PC-3 (cell line): ENCODE measurements at regions not wholly inside any gene's neighbourhood (a gene's known extent, or its start where the extent isn't known, plus 50 kb on each side); places are given as distances from the start of the nearest gene placed in this dataset.
"Not testable (repeated sequence)": the region's sequence is repeated elsewhere in the genome, so short reads cannot be mapped to it uniquely, and the experiment has no call there.

Source experiments
- ATAC-seq: fragments of 200-7000 bp; cut with Tn5 transposase; 2 replicates; pipeline ENCODE4 v1.9.1; 2020; ENCODE audit warnings: mild to moderate bottlenecking, moderate library complexity
- BruUV-seq: library from RNA; stranded (reverse); fragments of 400-500 nt; replicated peaks from 2 replicates; lab custom pipeline; 2021; lab: Mats Ljungman, UMichigan
- CTCF ChIA-PET: fragments of 300-600 bp; sonication (Branson Sonifier 250); formaldehyde crosslinking; loops from one replicate; lab custom pipeline; 2022; ENCODE audit warnings: antibody characterized with exemption; lab: Charles Lee
- POLR2A ChIA-PET: fragments of 300-600 bp; sonication (Branson Sonifier 250); formaldehyde crosslinking; loops from one replicate; lab custom pipeline; 2022; ENCODE audit warnings: antibody characterized with exemption; ENCODE audit not compliant: unreplicated experiment; lab: Charles Lee
- DNase-seq: peaks from one replicate; pipeline ENCODE4 v3.0.0-alpha.2; 2015
- H2AFZ ChIP-seq: fragments of 300-600 bp; sonication (generic); 2 replicates; pipeline ENCODE4 v1.6.0; 2016; ENCODE audit warnings: antibody characterized with exemption, low read length
- H3F3A ChIP-seq: fragments of 300-600 bp; sonication (generic); one replicate; pipeline ENCODE4 v1.6.0; 2017; ENCODE audit warnings: antibody characterized with exemption, low read length, control low read depth, mild to moderate bottlenecking; ENCODE audit not compliant: unreplicated experiment
- H3K27ac ChIP-seq: fragments of 300-600 bp; sonication (generic); 2 replicates; pipeline ENCODE4 v1.5.1; 2016; ENCODE audit warnings: mild to moderate bottlenecking, low read length
- H3K27me3 ChIP-seq: fragments of 300-600 bp; sonication (generic); 2 replicates; pipeline ENCODE4 v1.6.1; 2016; ENCODE audit warnings: low read length, mixed read lengths
- H3K36me3 ChIP-seq: fragments of 300-600 bp; sonication (generic); 2 replicates; pipeline ENCODE4 v1.6.1; 2016; ENCODE audit warnings: low read depth, mixed run types, low read length, mixed read lengths
- H3K4me1 ChIP-seq: fragments of 300-600 bp; sonication (generic); 2 replicates; pipeline ENCODE4 v1.5.1; 2016; ENCODE audit warnings: low read length; ENCODE audit not compliant: insufficient read depth
- H3K4me2 ChIP-seq: fragments of 300-600 bp; sonication (generic); 2 replicates; pipeline ENCODE4 v1.6.0; 2016; ENCODE audit warnings: low read length
- H3K4me3 ChIP-seq: fragments of 300-600 bp; sonication (generic); 2 replicates; pipeline ENCODE4 v1.5.1; 2016; ENCODE audit warnings: mild to moderate bottlenecking, low read length, mixed read lengths
- H3K79me2 ChIP-seq: fragments of 300-600 bp; sonication (generic); 2 replicates; pipeline ENCODE4 v1.6.1; 2017; ENCODE audit warnings: low read length, mixed read lengths
- H3K9ac ChIP-seq: fragments of 300-600 bp; sonication (generic); 2 replicates; pipeline ENCODE4 v1.6.0; 2016; ENCODE audit warnings: mild to moderate bottlenecking, low read length
- H3K9me2 ChIP-seq: fragments of 300-600 bp; sonication (generic); replicated peaks from 2 replicates; pipeline ENCODE4 v1.6.1; 2016; ENCODE audit warnings: mixed run types, low read length, mixed read lengths
- H3K9me3 ChIP-seq: fragments of 300-600 bp; sonication (generic); 2 replicates; pipeline ENCODE4 v1.6.1; 2016; ENCODE audit warnings: low read length, mixed read lengths
- H4K20me1 ChIP-seq: fragments of 300-600 bp; sonication (generic); 2 replicates; pipeline ENCODE4 v1.6.1; 2016; ENCODE audit warnings: low read length, mixed read lengths
- EZH2 ChIP-seq: fragments of 300-600 bp; sonication (generic); IDR thresholded peaks from one replicate; pipeline ENCODE4 v1.6.1; 2017; ENCODE audit warnings: antibody characterized with exemption, mild to moderate bottlenecking, low read length; ENCODE audit not compliant: unreplicated experiment
- EZH2phosphoT487 ChIP-seq: fragments of 300-600 bp; sonication (generic); IDR thresholded peaks from 2 replicates; pipeline ENCODE4 v1.6.1; 2018; ENCODE audit warnings: mild to moderate bottlenecking, antibody characterized with exemption, low read length, borderline replicate concordance
- intact Hi-C: fragments of 100-400 bp; cut with micrococcal nuclease; formaldehyde crosslinking; loops from 2 replicates; pipeline ENCODE4 v1.9.0; 2023
- TF ChIP-seq, protein P1 (sequence below): fragments of 300-600 bp; sonication (generic); conservative IDR thresholded peaks from 2 replicates; pipeline ENCODE4 v1.5.1; 2017; ENCODE audit warnings: antibody characterized with exemption, low read depth, mild to moderate bottlenecking, low read length

DNA sequence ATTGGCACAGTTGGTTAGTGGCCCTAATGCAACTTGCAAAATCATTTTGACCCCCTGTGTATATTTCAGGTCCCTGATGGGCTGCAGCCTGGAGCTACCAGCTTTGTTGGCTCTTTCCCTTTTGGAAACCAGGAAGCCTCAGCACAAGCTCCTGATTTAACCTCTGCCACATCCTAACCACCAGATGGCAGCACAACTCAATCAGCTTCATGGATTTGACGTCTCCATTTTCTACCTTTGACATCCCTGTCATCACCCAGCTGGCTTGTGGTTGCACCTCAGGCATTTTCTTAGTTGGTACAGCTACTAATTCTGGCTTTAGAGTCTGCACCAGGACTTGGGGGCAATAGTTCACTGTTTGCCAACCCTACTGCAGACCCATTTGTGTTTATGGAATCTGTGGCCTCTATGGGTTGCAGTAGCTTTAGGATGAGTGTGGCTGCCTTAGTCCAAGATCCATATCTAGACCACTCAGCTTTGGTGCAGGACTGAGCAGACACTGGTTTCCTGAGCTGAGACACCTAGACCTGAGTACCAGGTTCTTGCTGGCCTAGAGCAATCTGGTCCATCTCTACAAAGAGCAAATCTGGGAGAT, 456.2 kb downstream of the REEP3 start:
- Histone ChIP-seq H3K27ac (no peak overlapping the region), H3K4me1 (no peaks in the 10 kb centered on the region), H3K27me3 (no peaks in the 10 kb centered on the region), H3K79me2 (no peaks in the 10 kb centered on the region), H3K9ac (no peak overlapping the region), H3K4me3 (no peak overlapping the region), H3K9me3 (no peaks in the 10 kb centered on the region), H3F3A (no peaks in the 10 kb centered on the region), H2AFZ (no peak overlapping the region), H4K20me1 (no peaks in the 10 kb centered on the region), H3K36me3 (no peaks in the 10 kb centered on the region), H3K4me2 (no peak overlapping the region), H3K9me2 (no peaks in the 10 kb centered on the region)
- DNase-seq (peak; percentile 79), ATAC-seq (peak; percentile 80)
- intact Hi-C loops, result loop anchor here (2.0 kb wide), 2 partner anchors 43 to 63 kb away; no protein-coding TSS in a partner anchor
- ChIA-PET CTCF (interaction anchor here (0.5 to 2.1 kb wide), 12 partner anchors 34 to 1244 kb away, joined by 3 to 36 read pairs (median 4); no protein-coding TSS in a partner anchor), POLR2A (interaction anchor here (0.7 kb wide), 1 partner anchor 78 kb away, joined by 7 read pairs; no protein-coding TSS in a partner anchor)
- TF ChIP-seq, protein P1, sequence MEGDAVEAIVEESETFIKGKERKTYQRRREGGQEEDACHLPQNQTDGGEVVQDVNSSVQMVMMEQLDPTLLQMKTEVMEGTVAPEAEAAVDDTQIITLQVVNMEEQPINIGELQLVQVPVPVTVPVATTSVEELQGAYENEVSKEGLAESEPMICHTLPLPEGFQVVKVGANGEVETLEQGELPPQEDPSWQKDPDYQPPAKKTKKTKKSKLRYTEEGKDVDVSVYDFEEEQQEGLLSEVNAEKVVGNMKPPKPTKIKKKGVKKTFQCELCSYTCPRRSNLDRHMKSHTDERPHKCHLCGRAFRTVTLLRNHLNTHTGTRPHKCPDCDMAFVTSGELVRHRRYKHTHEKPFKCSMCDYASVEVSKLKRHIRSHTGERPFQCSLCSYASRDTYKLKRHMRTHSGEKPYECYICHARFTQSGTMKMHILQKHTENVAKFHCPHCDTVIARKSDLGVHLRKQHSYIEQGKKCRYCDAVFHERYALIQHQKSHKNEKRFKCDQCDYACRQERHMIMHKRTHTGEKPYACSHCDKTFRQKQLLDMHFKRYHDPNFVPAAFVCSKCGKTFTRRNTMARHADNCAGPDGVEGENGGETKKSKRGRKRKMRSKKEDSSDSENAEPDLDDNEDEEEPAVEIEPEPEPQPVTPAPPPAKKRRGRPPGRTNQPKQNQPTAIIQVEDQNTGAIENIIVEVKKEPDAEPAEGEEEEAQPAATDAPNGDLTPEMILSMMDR, result peak; percentile 86
- no peak for TF ChIP-seq EZH2phosphoT487
- no TSS peak for BruUV-seq

DNA sequence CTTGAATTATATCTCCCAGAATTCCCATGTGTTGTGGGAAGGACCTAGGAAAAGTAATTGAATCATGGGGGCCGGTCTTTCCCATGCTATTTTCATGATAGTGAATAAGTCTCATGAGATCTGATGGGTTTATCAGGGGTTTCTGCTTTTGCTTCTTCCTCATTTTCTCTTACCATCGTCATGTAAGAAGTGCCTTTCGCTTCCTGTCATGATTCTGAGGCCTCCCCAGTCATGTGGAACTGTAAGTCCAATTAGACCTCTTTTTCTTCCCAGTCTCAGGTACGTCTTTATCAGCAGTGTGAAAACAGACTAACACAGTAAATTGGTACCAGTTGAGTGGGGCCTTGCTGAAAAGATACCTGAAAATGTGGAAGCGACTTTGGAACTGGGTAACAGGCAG, 459.7 kb downstream of the REEP3 start:
- H3K4me2 ChIP-seq, H3K4me3 ChIP-seq, H3K9me2 ChIP-seq, CTCF ChIA-PET, DNase-seq, POLR2A ChIA-PET, intact Hi-C loops, H2AFZ ChIP-seq, H3K36me3 ChIP-seq, H3K9ac ChIP-seq, H4K20me1 ChIP-seq, H3K27ac ChIP-seq, H3K79me2 ChIP-seq, H3K27me3 ChIP-seq, ATAC-seq, H3K9me3 ChIP-seq, H3K4me1 ChIP-seq, H3F3A ChIP-seq, BruUV-seq: not testable (repeated sequence)

DNA sequence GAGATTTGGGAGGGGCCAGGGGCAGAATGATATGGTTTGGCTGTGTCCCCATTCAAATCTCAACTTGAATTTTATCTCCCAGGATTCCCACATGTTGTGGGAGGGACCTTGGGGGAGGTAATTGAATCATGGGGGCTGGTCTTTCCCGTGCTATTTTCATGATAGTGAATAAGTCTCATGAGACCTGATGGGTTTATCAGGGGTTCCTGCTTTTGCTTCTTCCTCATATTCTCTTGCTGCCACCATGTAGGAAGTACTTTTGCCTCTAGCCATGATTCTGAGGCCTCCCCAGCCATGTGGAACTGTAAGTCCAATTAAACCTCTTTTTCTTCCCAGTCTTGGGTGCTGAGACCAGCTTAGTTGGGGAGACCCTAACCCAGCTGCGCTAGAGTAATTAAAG, 462.9 kb downstream of the REEP3 start:
- POLR2A ChIA-PET, intact Hi-C loops, H3K9me2 ChIP-seq, H3K27me3 ChIP-seq, H3K36me3 ChIP-seq, H3K27ac ChIP-seq, CTCF ChIA-PET, H3K9me3 ChIP-seq, DNase-seq, H3K9ac ChIP-seq, H3K4me2 ChIP-seq, H4K20me1 ChIP-seq, H3K4me3 ChIP-seq, H3K4me1 ChIP-seq, BruUV-seq, H2AFZ ChIP-seq, ATAC-seq, H3F3A ChIP-seq, H3K79me2 ChIP-seq: not testable (repeated sequence)

DNA sequence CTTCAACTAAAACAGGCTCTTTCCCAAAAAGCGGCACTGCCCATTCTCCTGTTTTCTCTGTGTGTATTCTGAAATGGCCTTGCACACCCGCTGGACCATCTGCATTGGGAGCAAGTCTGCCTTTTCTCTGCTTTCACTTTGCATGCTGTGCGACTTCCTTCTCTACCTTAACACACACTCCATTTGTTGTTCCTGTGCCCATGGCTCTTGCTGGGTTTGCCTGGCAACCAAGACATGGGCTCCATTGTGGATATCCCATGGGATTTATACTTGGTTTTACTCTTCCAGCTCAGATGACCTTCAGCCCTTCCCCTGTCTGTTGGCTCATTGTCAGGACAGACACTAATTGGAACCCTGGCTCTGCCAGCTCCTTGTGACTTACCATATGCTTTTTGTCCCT, 465.3 kb downstream of the REEP3 start:
- intact Hi-C loops, result no loop called here
- no peak for ATAC-seq
- CTCF ChIA-PET, result no interaction called here

More for the DNA sequence above, 465.3 kb downstream of the REEP3 start:
- POLR2A ChIA-PET, result no interaction called here
- Histone ChIP-seq H3K9me2 (no peaks in the 10 kb centered on the region), H3K4me1 (no peaks in the 10 kb centered on the region), H3K9me3 (peaks cover 13% of the 10 kb centered on the region), H3K36me3 (no peaks in the 10 kb centered on the region), H3K9ac (no peak overlapping the region), H3K79me2 (no peaks in the 10 kb centered on the region), H3K27ac (no peak overlapping the region), H3K4me3 (no peak overlapping the region), H4K20me1 (no peaks in the 10 kb centered on the region), H3K27me3 (no peaks in the 10 kb centered on the region), H3F3A (no peaks in the 10 kb centered on the region), H3K4me2 (no peak overlapping the region), H2AFZ (no peak overlapping the region)
- no peak for TF ChIP-seq EZH2phosphoT487
- TF ChIP-seq, protein P1, result no peak
- TF ChIP-seq EZH2, result no peak
- DNase-seq, result no peak
- no TSS peak for BruUV-seq
